ENCODE measurements at regions not wholly inside any gene's neighbourhood (a gene's known extent, or its start where the extent isn't known, plus 50 kb on each side); places are given as distances from the start of the nearest gene placed in this dataset.

- Histone ChIP-seq H3K9me2 (no peaks in the 10 kb centered on the region), H4K20me1 (ENCODE audit: insufficient read depth) (no peaks in the 10 kb centered on the region), H2AFZ (ENCODE audit: low read depth) (no peak overlapping the region), H3K4me1 (ENCODE audit: control insufficient read depth in 1 of 2, insufficient read depth in 2 of 2, low read depth in 1 of 2, low read length in 1 of 2) (no peaks in the 10 kb centered on the region), H3K4me3 (ENCODE audit: low read depth in 2 of 2, low read length in 1 of 2) (no peak overlapping the region), H3K9me3 (no peaks in the 10 kb centered on the region), H3K9ac (no peak overlapping the region), H3K36me3 (replicated peaks in 1 of 2; ENCODE audit: control insufficient read depth in 1 of 2, insufficient read depth in 2 of 2, low read length in 1 of 2) (no peaks in the 10 kb centered on the region), H3K79me2 (ENCODE audit: insufficient read depth) (no peaks in the 10 kb centered on the region), H3K4me2 (no peak overlapping the region), H3F3A (replicated peaks; ENCODE audit: insufficient read depth) (no peaks in the 10 kb centered on the region), H3K27ac (ENCODE audit: low read depth in 2 of 2, low read length in 1 of 2) (no peak overlapping the region), H3K27me3 (ENCODE audit: insufficient read depth) (no peaks in the 10 kb centered on the region)
- TF ChIP-seq TEAD4 (IDR thresholded peaks at IDR 0.05; ENCODE audit: borderline replicate concordance, insufficient read depth), result no peak
- no peak for TF ChIP-seq SIN3A (IDR thresholded peaks at IDR 0.05; ENCODE audit: borderline replicate concordance, low read depth, low read length)
- TF ChIP-seq EP300 (IDR thresholded peaks at IDR 0.05; ENCODE audit: borderline replicate concordance in 1 of 2, low read depth in 1 of 2, low read length in 1 of 2), result no peak
- TF ChIP-seq TAF1 (IDR thresholded peaks at IDR 0.05; ENCODE audit: borderline replicate concordance, low read depth, low read length), result no peak
- TF ChIP-seq YY1 (IDR thresholded peaks at IDR 0.05; ENCODE audit: low read depth), result no peak
- TF ChIP-seq REST (IDR thresholded peaks at IDR 0.05; ENCODE audit: low read depth, low read length), result no peak
- TF ChIP-seq MXI1 (IDR thresholded peaks at IDR 0.05; ENCODE audit: low read depth, low read length), result no peak
- no peak for TF ChIP-seq CTCF (IDR thresholded peaks at IDR 0.05)
- TF ChIP-seq MEF2A (IDR thresholded peaks at IDR 0.05; ENCODE audit: borderline replicate concordance, low read depth), result no peak
- TF ChIP-seq, protein P1, sequence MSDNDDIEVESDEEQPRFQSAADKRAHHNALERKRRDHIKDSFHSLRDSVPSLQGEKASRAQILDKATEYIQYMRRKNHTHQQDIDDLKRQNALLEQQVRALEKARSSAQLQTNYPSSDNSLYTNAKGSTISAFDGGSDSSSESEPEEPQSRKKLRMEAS (IDR thresholded peaks at IDR 0.05; ENCODE audit: low read depth), result no peak
- TF ChIP-seq, protein P2, sequence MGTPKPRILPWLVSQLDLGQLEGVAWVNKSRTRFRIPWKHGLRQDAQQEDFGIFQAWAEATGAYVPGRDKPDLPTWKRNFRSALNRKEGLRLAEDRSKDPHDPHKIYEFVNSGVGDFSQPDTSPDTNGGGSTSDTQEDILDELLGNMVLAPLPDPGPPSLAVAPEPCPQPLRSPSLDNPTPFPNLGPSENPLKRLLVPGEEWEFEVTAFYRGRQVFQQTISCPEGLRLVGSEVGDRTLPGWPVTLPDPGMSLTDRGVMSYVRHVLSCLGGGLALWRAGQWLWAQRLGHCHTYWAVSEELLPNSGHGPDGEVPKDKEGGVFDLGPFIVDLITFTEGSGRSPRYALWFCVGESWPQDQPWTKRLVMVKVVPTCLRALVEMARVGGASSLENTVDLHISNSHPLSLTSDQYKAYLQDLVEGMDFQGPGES (IDR thresholded peaks at IDR 0.05; ENCODE audit: low read depth, low read length), result no peak
- no peak for TF ChIP-seq RAD21 (IDR thresholded peaks at IDR 0.05; ENCODE audit: low read length)
- no peak for TF ChIP-seq POLR2AphosphoS5 (IDR thresholded peaks at IDR 0.05; ENCODE audit: low read depth, low read length)
- TF ChIP-seq RCOR1 (IDR thresholded peaks at IDR 0.05; ENCODE audit: low read length), result no peak
- TF ChIP-seq NFIC (IDR thresholded peaks at IDR 0.05; ENCODE audit: borderline replicate concordance), result no peak
- no peak for TF ChIP-seq RXRA (IDR thresholded peaks at IDR 0.05; ENCODE audit: borderline replicate concordance, low read depth)
- TF ChIP-seq GABPA (IDR thresholded peaks at IDR 0.05; ENCODE audit: low read depth), result no peak
- no peak for TF ChIP-seq RFX5 (IDR thresholded peaks at IDR 0.05; ENCODE audit: low read length)
- TF ChIP-seq, protein P3, sequence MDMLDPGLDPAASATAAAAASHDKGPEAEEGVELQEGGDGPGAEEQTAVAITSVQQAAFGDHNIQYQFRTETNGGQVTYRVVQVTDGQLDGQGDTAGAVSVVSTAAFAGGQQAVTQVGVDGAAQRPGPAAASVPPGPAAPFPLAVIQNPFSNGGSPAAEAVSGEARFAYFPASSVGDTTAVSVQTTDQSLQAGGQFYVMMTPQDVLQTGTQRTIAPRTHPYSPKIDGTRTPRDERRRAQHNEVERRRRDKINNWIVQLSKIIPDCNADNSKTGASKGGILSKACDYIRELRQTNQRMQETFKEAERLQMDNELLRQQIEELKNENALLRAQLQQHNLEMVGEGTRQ (IDR thresholded peaks at IDR 0.05; ENCODE audit: borderline replicate concordance, low read depth, low read length), result no peak
- no peak for DNase-seq
- CTCF ChIA-PET, result no interaction called here
- WGBS (ENCODE audit: low lambda C conversion rate), result 6% methylated on average over 3 of the region's 3 CpGs
- POLR2A ChIA-PET, result no interaction called here
These were observed 1073.4 kb downstream of the NLGN4X start for GRCh38 chrX:5155301-5155700.

Data from SK-N-SH (cell line).